KBM-7 (cell line): ENCODE measurements at regions not wholly inside any gene's neighbourhood (a gene's known extent, or its start where the extent isn't known, plus 50 kb on each side); places are given as distances from the start of the nearest gene placed in this dataset.
A peak's percentile ranks its signal among the peaks of the same experiment; 100 is the strongest.

Experiments used
- DNase-seq: peaks from one replicate; pipeline ENCODE4 v3.0.0-alpha.2; 2015
- in situ Hi-C: fragments of 300-500 bp; cut with MboI; formaldehyde crosslinking; loops from 2 replicates; pipeline ENCODE4 v1.14.3; 2020; ENCODE audit warnings: low sequenced_read_pairs, low pct_unique_long_range_greater_than_20kb, mixed read lengths

DNA sequence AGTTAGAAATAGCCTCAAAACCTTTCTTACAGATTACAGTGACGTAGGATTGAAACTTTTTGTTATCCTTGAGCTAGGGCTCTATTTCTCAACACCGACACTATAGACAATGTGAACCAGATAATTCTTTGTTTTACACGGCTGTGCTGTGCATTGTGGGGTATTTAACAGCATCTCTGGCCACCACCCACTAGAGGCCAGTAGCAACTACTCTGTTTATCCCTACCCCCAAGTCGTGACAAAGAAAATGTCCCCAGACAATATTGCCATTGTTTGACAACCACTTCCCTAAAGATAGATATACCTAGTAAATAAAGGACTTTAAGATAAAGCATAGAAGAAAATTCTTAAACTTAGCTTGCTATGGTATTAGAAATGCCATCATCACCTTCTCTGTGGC lies 359.6 kb downstream of the ARL4A start:
- in situ Hi-C loops: no loop called here
- no peak for DNase-seq

DNA sequence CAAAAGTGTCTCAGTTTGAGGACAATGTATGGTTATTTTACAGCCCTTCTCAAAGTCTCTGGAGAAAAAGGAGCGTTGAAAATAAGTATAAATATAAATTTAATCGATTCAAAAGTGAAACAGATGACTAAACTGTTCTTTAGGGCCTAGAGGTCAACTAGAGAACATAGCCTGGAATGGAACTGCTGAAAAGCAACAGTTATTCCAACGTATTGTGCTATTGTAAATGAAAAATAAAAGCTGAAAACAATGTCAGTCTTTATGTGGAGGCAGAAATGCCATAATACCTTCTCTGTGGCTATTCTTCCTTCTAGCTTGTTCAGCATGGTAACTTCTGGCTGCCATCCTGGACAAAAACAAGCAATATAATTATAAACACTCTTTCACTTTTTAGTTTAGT lies 362.5 kb downstream of the ARL4A start:
- no peak for DNase-seq
- in situ Hi-C loops: no loop called here

DNA sequence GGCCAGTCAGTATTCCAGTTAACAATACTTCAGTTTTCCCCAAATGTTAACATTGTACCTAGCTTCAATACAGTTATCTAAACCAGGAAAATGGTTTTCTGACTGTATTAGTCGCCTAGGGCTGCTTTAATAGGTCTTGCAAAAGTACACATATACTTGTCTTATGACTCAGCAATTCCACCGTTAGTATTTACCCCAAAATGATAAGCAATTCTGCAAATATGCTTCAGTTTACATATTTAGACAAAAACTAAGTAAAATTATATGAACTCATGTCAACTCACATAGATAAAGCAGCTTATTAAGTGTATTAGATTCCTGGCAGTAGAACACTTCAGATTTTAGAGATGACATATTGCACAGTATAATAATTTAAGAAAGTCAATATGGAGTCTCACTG lies 363.3 kb downstream of the ARL4A start:
- no peak for DNase-seq
- in situ Hi-C loops: no loop called here

DNA sequence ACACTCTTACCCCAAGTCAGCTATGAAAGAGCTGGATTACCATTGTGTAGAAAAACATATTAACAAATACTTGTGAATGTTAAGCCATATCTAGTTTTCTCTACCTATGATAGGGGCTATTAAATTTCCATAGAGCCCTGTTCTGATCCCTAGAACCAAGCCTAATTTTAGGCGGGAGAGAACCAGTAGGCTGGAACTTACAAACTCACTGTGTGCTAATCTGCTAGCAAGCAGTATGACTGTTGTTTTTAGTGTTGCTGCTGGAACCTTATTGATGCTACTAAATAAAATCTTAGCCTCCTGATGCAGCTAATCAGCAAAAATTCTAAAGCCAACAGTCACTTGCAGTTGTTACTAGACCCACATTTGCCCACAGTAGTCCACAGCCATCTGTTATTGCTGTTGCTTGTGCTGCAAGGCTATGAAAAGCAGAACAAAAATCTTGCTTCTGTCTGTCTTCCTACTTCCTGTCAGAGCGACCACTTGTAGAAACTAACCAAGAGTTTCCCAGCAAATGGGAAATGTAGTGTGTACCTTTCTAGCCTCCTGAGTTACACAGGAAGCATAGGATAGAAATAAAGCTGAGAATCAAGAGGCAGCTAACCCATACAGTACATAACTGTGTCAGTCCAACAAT lies 368.4 kb downstream of the ARL4A start:
- peak; percentile 66 for DNase-seq
- in situ Hi-C loops: no loop called here

DNA sequence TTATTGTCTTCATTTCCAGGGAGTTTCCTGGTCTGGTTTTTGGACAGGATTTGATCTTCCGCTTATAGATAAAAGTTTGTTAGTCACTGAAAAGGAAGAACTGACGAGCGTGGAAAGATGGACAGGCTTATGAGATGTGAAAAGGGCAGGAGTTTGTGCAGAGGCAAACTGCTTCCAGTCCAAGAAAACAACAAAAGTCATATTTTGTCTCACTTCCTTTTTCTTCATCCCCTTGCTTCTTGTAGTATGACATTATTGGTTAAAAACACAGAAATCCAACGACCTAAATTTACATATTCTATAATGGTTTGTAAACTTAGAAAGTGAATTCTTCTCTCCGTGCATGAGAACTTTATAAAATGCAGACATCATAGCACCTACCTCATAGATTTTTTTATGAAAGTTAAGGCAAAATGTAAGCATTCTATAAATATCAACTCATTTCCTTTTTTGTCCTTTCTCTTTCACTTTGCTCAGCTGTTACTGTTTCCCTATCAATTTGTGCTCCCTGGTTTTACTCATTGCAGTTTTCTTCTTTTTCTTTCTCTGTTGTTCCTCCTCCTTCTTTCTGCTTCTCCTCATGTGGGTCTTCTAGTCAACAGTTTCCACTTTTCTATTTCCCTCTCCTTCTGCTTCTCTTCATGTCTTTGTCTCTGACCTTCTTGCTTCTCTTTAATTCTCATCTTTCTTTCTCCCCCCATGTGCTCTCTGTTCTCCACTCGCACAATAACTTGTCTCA lies 370.2 kb downstream of the ARL4A start:
- peak; percentile 53 for DNase-seq
- in situ Hi-C loops: no loop called here

DNA sequence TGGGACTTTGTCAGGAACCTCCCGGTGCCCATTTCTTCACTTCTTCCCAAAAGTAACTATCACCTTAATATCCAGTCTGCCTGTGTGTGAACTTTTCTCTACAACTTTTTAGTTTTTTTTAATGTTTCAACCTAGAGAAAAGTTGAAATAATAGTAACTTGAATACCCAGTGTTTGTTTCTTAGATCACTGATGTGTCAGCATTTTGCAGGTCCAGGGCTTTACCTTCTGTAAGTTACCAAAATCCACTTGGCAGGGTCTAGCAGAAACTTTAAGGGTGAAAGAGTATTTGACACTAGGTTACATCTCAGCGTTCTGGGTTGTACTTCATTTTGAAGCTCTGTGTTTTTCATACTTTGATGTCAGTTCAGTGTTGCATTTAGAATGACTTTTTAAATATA lies 372.7 kb downstream of the ARL4A start:
- in situ Hi-C loops: no loop called here

DNA sequence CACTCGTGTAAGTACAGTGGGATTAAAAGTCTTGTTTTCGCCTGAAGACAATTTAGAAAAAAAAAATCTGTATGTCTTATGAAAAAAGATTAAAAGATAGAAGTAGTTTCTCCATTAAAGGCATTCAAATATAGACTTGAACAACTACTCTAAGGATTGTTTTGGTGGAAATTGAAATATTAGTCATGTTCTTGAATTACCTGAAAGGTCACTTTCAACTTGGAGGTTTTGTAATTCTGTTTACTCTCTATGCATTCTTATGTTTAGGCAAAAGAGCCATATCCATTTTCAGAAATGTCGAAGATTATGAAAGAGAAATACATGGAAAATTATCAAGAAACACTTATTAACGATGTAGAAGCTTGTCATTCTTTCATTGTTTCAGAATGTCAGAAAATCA lies 373.7 kb downstream of the ARL4A start:
- no peak for DNase-seq
- in situ Hi-C loops: no loop called here

More for the DNA sequence above, 372.7 kb downstream of the ARL4A start:
- no peak for DNase-seq

DNA sequence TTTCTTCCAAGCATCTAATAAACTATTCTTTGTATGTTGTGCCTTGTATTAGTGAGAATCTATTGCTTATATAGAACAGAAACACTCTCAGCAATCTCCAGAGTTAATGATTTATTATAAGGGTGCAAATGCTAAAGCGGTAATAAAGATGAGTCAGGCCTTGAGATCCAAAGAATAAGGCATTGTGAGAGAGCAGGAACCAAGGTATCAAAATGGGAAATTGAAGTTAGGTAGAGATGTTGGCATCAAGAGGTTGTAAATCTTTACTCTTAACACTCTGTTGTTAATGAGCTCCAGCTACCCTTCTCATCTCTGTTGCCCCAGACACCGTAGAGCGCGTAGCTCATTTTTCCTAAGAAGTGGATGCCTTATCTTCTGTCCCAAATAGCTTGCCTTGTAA lies 375.2 kb downstream of the ARL4A start:
- no peak for DNase-seq
- in situ Hi-C loops: no loop called here

DNA sequence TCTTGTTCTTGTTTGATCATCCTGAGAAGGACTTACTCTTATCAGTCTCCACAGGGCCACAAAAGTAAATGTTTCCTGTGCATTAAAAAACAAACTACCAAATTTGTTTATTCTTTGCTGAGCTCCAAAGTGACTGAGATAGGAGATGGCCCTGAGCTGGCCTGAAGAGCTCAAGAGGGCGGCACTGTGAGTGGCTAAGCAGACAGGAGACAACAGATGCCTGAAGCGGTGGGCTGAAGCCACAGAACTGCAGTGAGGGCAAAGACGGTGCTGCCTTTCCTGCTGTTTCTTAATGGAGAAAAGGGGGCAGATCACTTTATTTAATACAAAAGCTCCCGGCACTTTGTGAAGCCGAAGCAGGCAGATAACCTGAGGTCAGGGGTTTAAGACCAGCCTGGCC lies 379.6 kb downstream of the ARL4A start:
- no peak for DNase-seq
- in situ Hi-C loops: no loop called here

DNA sequence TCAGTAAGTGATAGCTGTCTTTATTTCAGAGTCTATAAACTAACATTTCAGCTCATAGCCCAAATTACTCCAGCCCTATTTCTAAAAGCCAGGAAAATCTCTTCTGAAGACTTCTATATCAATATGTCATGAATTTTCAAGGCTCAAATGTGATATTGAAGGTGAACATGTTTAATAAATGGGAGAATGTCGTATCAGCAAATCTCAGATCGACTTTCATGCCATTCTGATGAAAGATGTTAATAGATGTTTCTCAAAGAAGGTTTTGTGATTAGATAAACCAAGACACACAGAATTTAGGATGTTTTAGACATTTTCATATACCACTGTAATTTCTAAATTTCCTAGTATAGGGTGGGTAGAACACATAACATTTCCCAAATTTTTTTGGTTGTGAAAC lies 380.6 kb downstream of the ARL4A start:
- in situ Hi-C loops: no loop called here
- no peak for DNase-seq

DNA sequence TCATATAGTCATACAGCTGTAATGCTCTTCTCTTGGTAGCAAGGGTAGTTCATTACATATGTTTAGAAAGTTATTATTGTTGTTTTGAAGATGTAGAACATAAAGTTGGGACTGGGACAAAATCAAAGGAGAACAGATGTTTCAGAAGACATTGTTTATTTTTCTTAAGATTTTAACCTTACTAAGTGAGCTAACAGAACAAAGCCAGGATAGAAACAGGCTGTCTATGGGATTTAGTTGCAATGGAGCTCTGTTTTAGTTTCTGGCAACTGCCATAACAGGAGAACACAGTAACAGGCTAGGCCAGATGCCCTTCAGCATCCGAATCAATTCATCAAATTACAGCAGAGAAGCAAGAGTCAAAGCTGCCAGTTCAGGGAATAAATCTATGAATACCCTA lies 382.4 kb downstream of the ARL4A start:
- in situ Hi-C loops: no loop called here
- no peak for DNase-seq

DNA sequence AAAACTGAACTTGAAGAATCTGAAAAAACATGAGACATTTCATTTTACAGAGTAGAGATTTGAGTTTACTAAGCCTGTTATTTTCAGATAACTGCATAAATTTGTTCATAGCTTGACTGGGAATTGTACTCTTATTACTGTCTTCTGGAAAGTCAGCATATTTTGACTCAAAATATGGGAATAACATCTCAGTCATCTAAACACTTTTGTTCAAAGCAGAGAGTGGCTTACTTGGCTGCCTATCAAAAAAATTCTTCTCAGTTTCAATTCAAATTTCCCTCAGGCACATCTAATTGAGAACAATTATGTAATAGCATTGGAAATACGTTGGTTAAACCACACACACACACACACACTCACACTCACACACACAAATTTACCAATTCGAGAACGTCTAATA lies 384.6 kb downstream of the ARL4A start:
- DNase-seq: no peak
- in situ Hi-C loops: no loop called here

DNA sequence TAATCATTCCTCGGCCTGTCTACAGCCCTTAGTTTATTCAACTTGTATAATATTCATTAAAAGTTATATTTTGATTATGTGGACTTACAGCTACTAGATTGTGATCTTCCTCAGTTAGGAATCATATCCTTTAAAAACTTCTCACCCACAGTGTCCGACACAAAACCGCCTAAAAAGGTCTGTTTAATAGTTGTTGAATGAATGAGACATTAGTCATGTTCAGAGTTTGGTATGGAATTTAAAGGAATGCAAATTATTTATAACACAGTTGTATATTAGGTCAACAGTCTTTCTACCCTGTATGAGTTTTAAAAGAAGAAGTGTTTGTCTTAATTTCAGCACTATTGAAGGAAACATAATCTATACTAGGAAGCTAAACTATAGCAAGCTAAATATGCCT lies 390.0 kb downstream of the ARL4A start:
- in situ Hi-C loops: no loop called here

DNA sequence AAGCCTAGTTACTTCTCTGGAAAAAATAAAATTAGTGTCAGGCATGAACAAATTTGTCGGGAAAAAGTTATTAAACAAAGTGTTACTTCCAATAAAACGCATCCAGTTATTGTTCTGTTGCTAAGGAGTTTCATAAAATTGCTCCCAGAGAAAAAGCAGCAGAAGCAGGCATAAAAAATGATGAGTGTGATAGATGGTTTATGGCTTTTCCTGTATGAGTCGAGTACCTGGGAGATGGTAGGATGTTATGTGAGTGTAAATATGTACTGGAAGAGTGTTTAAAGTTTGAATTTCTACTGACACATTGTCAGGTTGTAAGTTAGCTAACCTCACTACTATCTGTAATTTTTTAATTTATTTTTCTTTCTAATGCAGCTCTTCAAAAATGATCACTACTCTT lies 390.7 kb downstream of the ARL4A start:
- in situ Hi-C loops: no loop called here
- DNase-seq: no peak

More for the DNA sequence above, 390.0 kb downstream of the ARL4A start:
- no peak for DNase-seq

DNA sequence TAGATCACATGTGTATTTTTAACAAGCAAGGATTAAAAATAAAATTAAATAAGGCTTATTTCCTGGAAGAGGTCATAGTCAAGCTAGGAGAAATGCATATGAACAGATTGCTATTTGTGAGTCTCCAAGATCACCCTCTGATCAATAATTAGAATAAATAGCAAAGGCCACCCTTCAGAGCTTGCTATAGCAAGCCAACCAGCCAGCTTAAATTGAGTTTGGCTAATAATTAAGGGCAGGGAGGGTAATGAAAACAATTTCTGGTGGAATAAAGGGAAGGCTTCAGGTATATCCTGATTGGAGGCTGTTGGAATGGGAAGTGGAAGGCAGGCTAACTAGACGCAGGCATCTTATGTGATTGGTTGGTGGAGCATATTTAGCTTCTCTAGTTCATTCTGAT lies 403.5 kb downstream of the ARL4A start:
- in situ Hi-C loops: no loop called here
- DNase-seq: no peak

DNA sequence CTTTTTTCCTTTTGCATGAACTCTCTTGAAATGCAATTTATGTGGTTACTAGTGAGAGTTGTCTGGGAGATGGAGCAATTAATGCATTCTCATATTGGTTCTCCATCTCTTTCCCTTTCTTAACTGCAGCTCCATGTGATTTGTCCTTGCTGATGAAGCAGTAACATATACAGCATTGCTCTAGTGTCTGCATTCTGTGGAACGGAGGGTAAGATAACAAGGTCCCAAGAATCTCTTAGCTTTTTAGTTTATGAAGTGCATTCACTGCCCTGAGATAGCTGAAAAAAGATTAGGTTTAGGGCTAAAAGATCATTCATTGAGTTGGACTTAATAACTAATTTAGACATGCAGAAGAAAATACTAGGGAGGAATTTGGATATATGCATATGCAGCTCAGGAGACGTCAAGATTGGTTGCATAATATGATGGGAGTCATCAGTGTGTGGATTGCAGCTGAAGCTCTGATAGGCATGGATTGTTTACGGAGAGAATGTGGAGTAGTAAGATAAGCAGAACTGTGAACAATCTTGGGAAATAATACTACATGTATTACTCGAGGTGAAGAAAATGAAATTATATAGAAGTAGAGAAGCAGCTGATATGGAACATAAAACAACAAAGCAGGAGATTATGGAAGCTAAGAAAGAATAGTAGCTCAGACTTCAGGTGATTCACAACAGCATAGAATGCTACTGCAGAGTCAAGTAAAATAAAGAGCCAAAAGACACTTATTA lies 404.7 kb downstream of the ARL4A start:
- no peak for DNase-seq
- in situ Hi-C loops: no loop called here

DNA sequence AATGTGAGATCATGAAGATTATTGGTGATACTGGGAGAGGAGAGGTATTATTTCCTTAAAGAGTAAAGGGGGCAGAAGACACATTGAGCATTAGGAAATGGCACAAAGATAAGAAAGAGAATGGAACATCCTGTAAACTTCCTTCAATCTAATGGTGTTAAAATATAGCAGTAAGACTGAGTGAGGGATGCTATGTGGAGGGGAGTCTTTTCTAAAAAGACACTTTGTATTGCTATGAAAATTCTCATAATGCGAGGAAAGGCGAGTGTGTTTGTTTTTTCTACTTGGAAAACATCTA lies 405.2 kb downstream of the ARL4A start:
- no peak for DNase-seq
- in situ Hi-C loops: no loop called here

DNA sequence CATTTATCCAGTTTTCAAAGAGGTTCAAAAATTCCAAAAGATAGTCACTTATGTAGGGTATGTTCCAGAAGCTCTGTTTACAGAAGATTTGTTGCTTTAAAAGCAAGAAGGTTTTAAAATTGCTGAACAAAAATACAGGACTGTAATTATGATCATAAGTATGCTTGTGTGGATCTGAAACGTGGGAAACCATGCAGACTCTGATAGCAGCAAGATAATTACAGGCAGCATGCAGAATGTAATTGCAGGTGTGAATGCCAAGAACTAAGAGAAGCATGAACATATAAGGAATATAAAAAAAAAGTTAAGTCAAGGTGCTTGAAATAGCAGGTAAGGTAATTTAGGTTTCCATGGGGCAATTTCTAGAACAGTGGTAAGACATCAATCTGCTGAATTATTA lies 405.7 kb downstream of the ARL4A start:
- in situ Hi-C loops: no loop called here
- no peak for DNase-seq

DNA sequence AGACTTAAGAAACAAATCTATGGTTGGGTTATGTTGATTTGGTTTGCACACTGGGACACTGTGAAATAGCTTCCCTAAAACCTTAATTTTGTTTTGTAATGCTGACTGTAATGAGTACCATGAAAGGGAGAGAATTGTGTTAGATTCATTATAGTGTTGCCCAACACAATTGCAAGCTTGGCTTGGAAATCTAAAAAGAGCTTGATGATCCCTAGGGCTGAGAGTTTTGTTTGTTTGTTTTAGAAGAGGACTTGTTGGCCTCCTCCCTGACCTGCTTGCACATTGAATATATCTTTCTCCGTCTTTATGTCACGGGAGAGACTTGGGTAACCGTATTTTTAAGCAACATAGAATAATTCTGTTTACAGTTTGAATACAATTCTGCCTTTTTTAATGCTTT lies 410.1 kb downstream of the ARL4A start:
- in situ Hi-C loops: no loop called here
- DNase-seq: no peak

DNA sequence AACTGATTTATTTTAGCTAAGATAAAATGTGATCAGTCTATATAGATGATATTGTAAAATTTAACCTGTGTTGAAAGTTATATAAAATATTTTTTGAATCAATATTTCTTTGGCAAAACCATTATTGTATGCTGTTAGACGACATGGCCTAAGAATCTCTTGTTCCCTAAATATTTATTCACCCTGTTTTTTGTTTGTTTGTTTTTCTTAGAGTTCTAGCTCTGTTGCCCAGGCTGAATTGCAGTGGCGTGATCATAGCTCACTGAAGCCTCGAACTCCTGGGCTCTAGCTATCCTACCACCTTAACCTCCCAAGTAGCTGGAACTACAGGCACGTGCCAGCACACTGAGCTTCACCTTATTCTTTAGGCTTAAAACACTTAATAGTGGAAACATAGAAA lies 410.7 kb downstream of the ARL4A start:
- in situ Hi-C loops: no loop called here

More for the DNA sequence above, 410.7 kb downstream of the ARL4A start:
- DNase-seq: no peak
